ENCODE measurements at regions not wholly inside any gene's neighbourhood (a gene's known extent, or its start where the extent isn't known, plus 50 kb on each side); places are given as distances from the start of the nearest gene placed in this dataset.

GRCh38 chr12:115693970-115694369 is 583.5 kb downstream of the MED13L start:
- DNase-seq, result no peak

- DNase-seq, result no peak
These were observed 586.4 kb downstream of the MED13L start for GRCh38 chr12:115691123-115691522.

GRCh38 chr12:115687094-115687493 is 590.4 kb downstream of the MED13L start:
- no peak for DNase-seq

- DNase-seq, result no peak
These were observed 594.2 kb downstream of the MED13L start for GRCh38 chr12:115683240-115683780.

- no peak for DNase-seq
These were observed 596.5 kb downstream of the MED13L start for GRCh38 chr12:115680967-115681366.

GRCh38 chr12:115672506-115673080 is 604.9 kb downstream of the MED13L start:
- DNase-seq, result no peak

GRCh38 chr12:115672086-115672485 is 605.4 kb downstream of the MED13L start:
- DNase-seq, result no peak

GRCh38 chr12:115670869-115671268 is 606.6 kb downstream of the MED13L start:
- DNase-seq, result no peak

GRCh38 chr12:115667116-115667515 is 610.4 kb downstream of the MED13L start:
- no peak for DNase-seq

GRCh38 chr12:115666168-115666567 is 611.3 kb downstream of the MED13L start:
- no peak for DNase-seq

- no peak for DNase-seq
These were observed 616.4 kb downstream of the MED13L start for GRCh38 chr12:115661112-115661511.

- no peak for DNase-seq
These were observed 617.2 kb downstream of the MED13L start for GRCh38 chr12:115660211-115660805.

GRCh38 chr12:115659422-115659821 is 618.1 kb downstream of the MED13L start:
- DNase-seq, result no peak

- no peak for DNase-seq
These were observed 620.1 kb downstream of the MED13L start for GRCh38 chr12:115657081-115658013.

- no peak for DNase-seq
These were observed 627.5 kb downstream of the MED13L start for GRCh38 chr12:115650026-115650425.

GRCh38 chr12:115648463-115648862 is 629.0 kb downstream of the MED13L start:
- DNase-seq, result no peak

- DNase-seq, result no peak
These were observed 631.3 kb downstream of the MED13L start for GRCh38 chr12:115646210-115646609.

GRCh38 chr12:115640929-115641328 is 636.6 kb downstream of the MED13L start:
- no peak for DNase-seq

GRCh38 chr12:115639648-115640012 is 637.9 kb downstream of the MED13L start:
- no peak for DNase-seq

GRCh38 chr12:115638733-115639647 is 638.5 kb downstream of the MED13L start:
- no peak for DNase-seq

- no peak for DNase-seq
These were observed 640.9 kb downstream of the MED13L start for GRCh38 chr12:115636546-115636945.

GRCh38 chr12:115632308-115632707 is 645.2 kb downstream of the MED13L start:
- DNase-seq, result no peak

- DNase-seq, result no peak
These were observed 647.4 kb downstream of the MED13L start for GRCh38 chr12:115630136-115630535.

Measured in NCI-H1092 treated with DMSO at 0.1 percent for 48 hours (cell line).